ENCODE measurements at regions not wholly inside any gene's neighbourhood (a gene's known extent, or its start where the extent isn't known, plus 50 kb on each side); places are given as distances from the start of the nearest gene placed in this dataset.

DNA sequence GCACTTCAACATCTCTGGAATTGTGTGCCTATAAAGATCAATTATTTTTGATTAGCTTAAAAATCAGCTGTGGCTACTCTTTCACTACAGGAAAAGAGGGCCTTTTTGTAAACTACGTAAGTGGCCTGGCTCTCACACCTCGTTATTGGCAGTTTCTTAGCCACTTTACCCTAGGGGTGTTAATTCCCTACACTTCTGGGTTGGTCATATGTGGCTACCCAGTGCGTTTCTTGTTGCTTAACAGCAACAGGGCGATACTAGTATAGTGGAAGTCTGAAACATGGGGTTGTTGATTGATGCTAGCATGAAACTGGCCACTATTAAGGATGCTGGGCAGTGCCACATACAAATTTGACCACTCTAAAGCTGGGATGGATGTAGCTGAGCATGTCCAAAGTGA is 174.7 kb upstream of the CDH12 start:
- H3K9me2 ChIP-seq (ENCODE audit: low read depth, low read length) = no peaks in the 10 kb centered on the region
- no peak overlapping the region for H3K27ac ChIP-seq (ENCODE audit: low read depth, low read length, poor library complexity, severe bottlenecking)
- H3K36me3 ChIP-seq (ENCODE audit: insufficient read depth, low read length) = no peaks in the 10 kb centered on the region
- H3K27me3 ChIP-seq (ENCODE audit: insufficient read depth, low read length) = no peaks in the 10 kb centered on the region
- no peaks in the 10 kb centered on the region for H3F3A ChIP-seq (ENCODE audit: insufficient read depth, low read length)
- H3K4me3 ChIP-seq (ENCODE audit: low read depth, low read length, poor library complexity, severe bottlenecking) = no peak overlapping the region
- H3K79me2 ChIP-seq (ENCODE audit: insufficient read depth, low read length) = no peaks in the 10 kb centered on the region
- H3K4me1 ChIP-seq (ENCODE audit: insufficient read depth, low read length, severe bottlenecking) = peaks cover 19% of the 10 kb centered on the region
- TF ChIP-seq, protein P1, sequence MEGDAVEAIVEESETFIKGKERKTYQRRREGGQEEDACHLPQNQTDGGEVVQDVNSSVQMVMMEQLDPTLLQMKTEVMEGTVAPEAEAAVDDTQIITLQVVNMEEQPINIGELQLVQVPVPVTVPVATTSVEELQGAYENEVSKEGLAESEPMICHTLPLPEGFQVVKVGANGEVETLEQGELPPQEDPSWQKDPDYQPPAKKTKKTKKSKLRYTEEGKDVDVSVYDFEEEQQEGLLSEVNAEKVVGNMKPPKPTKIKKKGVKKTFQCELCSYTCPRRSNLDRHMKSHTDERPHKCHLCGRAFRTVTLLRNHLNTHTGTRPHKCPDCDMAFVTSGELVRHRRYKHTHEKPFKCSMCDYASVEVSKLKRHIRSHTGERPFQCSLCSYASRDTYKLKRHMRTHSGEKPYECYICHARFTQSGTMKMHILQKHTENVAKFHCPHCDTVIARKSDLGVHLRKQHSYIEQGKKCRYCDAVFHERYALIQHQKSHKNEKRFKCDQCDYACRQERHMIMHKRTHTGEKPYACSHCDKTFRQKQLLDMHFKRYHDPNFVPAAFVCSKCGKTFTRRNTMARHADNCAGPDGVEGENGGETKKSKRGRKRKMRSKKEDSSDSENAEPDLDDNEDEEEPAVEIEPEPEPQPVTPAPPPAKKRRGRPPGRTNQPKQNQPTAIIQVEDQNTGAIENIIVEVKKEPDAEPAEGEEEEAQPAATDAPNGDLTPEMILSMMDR (IDR thresholded peaks at IDR 0.05; ENCODE audit: low read length) = no peak
- no peak for TF ChIP-seq EZH2 (IDR thresholded peaks at IDR 0.05; ENCODE audit: borderline replicate concordance, low read length)
- H3K9ac ChIP-seq (ENCODE audit: low read length) = no peak overlapping the region
- no peak overlapping the region for H3K4me2 ChIP-seq (ENCODE audit: low read length)
- H3K9me3 ChIP-seq (ENCODE audit: low read length) = no peaks in the 10 kb centered on the region
- H2AFZ ChIP-seq (ENCODE audit: low read length) = no peak overlapping the region
- H4K20me1 ChIP-seq (ENCODE audit: insufficient read depth, low read length) = no peaks in the 10 kb centered on the region

DNA sequence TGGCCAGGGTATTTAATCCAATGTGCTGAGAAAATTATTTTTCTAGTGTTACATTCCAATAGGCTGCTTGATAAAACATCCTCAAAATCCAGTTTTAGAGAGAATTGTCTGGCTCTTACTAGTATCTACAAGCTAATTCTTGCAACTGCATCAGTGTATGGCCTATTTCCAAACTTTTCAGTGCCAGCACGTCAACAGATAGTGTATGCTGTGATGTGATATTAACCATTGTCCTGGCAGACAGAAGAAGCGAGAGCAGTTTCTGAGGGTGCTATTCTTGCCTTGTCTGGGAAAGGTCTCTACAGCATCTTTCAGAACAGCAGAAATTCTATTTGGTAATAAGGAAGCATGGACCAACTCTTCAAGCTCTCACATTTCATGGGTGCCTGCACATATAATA is 174.2 kb upstream of the CDH12 start:
- H3K4me1 ChIP-seq (ENCODE audit: insufficient read depth, low read length, severe bottlenecking) = peaks cover 19% of the 10 kb centered on the region
- no peak overlapping the region for H3K4me3 ChIP-seq (ENCODE audit: low read depth, low read length, poor library complexity, severe bottlenecking)
- no peaks in the 10 kb centered on the region for H3K36me3 ChIP-seq (ENCODE audit: insufficient read depth, low read length)
- no peaks in the 10 kb centered on the region for H3F3A ChIP-seq (ENCODE audit: insufficient read depth, low read length)
- no peaks in the 10 kb centered on the region for H4K20me1 ChIP-seq (ENCODE audit: insufficient read depth, low read length)
- H3K9me3 ChIP-seq (ENCODE audit: low read length) = no peaks in the 10 kb centered on the region
- H2AFZ ChIP-seq (ENCODE audit: low read length) = no peak overlapping the region
- no peak overlapping the region for H3K4me2 ChIP-seq (ENCODE audit: low read length)
- no peak overlapping the region for H3K27ac ChIP-seq (ENCODE audit: low read depth, low read length, poor library complexity, severe bottlenecking)
- TF ChIP-seq EZH2 (IDR thresholded peaks at IDR 0.05; ENCODE audit: borderline replicate concordance, low read length) = no peak
- TF ChIP-seq, protein P1 (IDR thresholded peaks at IDR 0.05; ENCODE audit: low read length) = no peak
- H3K27me3 ChIP-seq (ENCODE audit: insufficient read depth, low read length) = no peaks in the 10 kb centered on the region
- no peaks in the 10 kb centered on the region for H3K9me2 ChIP-seq (ENCODE audit: low read depth, low read length)
- H3K79me2 ChIP-seq (ENCODE audit: insufficient read depth, low read length) = no peaks in the 10 kb centered on the region
- H3K9ac ChIP-seq (ENCODE audit: low read length) = no peak overlapping the region

DNA sequence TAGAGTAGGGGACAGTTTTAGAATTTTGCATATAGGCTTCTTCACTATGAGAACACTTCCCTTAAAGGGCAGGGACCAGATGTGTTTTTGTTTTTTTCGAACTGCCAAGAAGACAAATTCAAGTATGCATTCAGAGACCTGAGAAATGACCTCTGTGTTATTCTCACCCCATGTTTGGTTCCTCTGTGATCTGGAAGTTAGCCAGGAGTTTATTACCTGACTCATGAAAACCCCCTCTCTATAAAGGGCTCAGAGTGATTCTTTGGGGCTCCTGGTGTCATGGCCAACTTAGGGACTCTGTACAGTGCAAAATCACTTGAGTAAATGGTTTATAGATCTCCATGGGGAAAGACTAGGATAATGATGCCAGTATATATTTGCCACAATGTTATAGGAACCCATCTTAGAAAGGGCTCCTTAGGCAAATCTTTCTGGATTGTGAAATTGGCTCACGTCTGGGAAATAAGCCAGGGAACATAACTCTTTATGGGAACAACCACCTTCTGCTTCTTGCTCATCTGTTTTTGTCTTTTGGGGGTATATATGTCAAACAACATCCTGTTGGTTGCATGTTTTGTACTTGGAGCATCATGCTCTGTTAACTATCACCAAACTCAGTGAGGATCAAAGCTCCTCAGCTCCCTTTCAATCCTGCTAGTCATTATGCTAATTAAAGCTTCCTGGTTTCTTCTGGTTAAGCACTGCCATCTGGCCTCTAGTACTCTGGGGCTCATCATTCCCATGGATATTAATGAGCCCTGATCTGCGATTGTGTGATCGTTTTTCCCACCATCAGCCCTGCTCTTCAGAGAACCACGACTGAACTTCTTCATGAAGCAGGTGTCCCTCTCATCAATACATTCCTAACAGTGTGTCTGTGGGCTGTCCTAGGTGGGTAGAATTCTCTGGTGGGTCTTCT is 173.4 kb upstream of the CDH12 start:
- H4K20me1 ChIP-seq (ENCODE audit: insufficient read depth, low read length) = no peaks in the 10 kb centered on the region
- no peak for TF ChIP-seq EZH2 (IDR thresholded peaks at IDR 0.05; ENCODE audit: borderline replicate concordance, low read length)
- TF ChIP-seq, protein P1 (IDR thresholded peaks at IDR 0.05; ENCODE audit: low read length) = no peak
- H3K79me2 ChIP-seq (ENCODE audit: insufficient read depth, low read length) = no peaks in the 10 kb centered on the region

More for the DNA sequence above, 173.4 kb upstream of the CDH12 start:
- no peaks in the 10 kb centered on the region for H3F3A ChIP-seq (ENCODE audit: insufficient read depth, low read length)
- peak overlapping the region; percentile 64 for H3K27ac ChIP-seq (ENCODE audit: low read depth, low read length, poor library complexity, severe bottlenecking)
- H3K9ac ChIP-seq (ENCODE audit: low read length) = no peak overlapping the region
- no peak overlapping the region for H3K4me3 ChIP-seq (ENCODE audit: low read depth, low read length, poor library complexity, severe bottlenecking)
- H3K27me3 ChIP-seq (ENCODE audit: insufficient read depth, low read length) = no peaks in the 10 kb centered on the region
- H3K36me3 ChIP-seq (ENCODE audit: insufficient read depth, low read length) = no peaks in the 10 kb centered on the region
- H3K9me3 ChIP-seq (ENCODE audit: low read length) = no peaks in the 10 kb centered on the region
- H3K9me2 ChIP-seq (ENCODE audit: low read depth, low read length) = no peaks in the 10 kb centered on the region
- peaks cover 19% of the 10 kb centered on the region for H3K4me1 ChIP-seq (ENCODE audit: insufficient read depth, low read length, severe bottlenecking)
- H2AFZ ChIP-seq (ENCODE audit: low read length) = peak overlapping the region; percentile 71; the same call in 1 of the 2 replicates
- H3K4me2 ChIP-seq (ENCODE audit: low read length) = no peak overlapping the region
